ENCODE measurements at regions not wholly inside any gene's neighbourhood (a gene's known extent, or its start where the extent isn't known, plus 50 kb on each side); places are given as distances from the start of the nearest gene placed in this dataset.

GRCh38 chr22:46064966-46065666, 85.2 kb upstream of the PPARA start:
- Histone ChIP-seq H2AFZ (ENCODE audit: low read depth, low read length, severe bottlenecking) (no peak overlapping the region), H4K20me1 (ENCODE audit: low read depth, low read length) (no peaks in the 10 kb centered on the region), H3K9ac (ENCODE audit: low read length) (no peak overlapping the region), H3K27me3 (ENCODE audit: low read length) (no peaks in the 10 kb centered on the region), H3K36me3 (ENCODE audit: low read length) (no peaks in the 10 kb centered on the region), H3K4me3 (ENCODE audit: insufficient read depth, low read length, poor library complexity, severe bottlenecking) (no peak overlapping the region), H3K79me2 (ENCODE audit: insufficient read depth, low read length) (no peaks in the 10 kb centered on the region), H3K27ac (ENCODE audit: low read depth, low read length) (no peak overlapping the region), H3K9me3 (ENCODE audit: insufficient read depth, low read length) (no peaks in the 10 kb centered on the region), H3K4me2 (ENCODE audit: low read depth, low read length, poor library complexity, severe bottlenecking) (no peak overlapping the region), H3F3A (ENCODE audit: insufficient read depth) (no peaks in the 10 kb centered on the region), H3K9me2 (replicated peaks; ENCODE audit: insufficient read depth, low read length) (no peaks in the 10 kb centered on the region)
- TF ChIP-seq EZH2phosphoT487 (conservative IDR thresholded peaks at IDR 0.05; ENCODE audit: low read length) (no peak), CTCF (IDR thresholded peaks at IDR 0.05; ENCODE audit: insufficient read depth, low read length, poor library complexity, severe bottlenecking) (no peak)

GRCh38 chr22:46065691-46066454, 84.5 kb upstream of the PPARA start:
- TF ChIP-seq CTCF (IDR thresholded peaks at IDR 0.05; ENCODE audit: insufficient read depth, low read length, poor library complexity, severe bottlenecking) = no peak
- Histone ChIP-seq H3K27me3 (ENCODE audit: low read length) (no peaks in the 10 kb centered on the region), H3K4me2 (ENCODE audit: low read depth, low read length, poor library complexity, severe bottlenecking) (no peak overlapping the region), H3K79me2 (ENCODE audit: insufficient read depth, low read length) (no peaks in the 10 kb centered on the region), H3K36me3 (ENCODE audit: low read length) (no peaks in the 10 kb centered on the region), H3K27ac (ENCODE audit: low read depth, low read length) (no peak overlapping the region), H3K9me3 (ENCODE audit: insufficient read depth, low read length) (no peaks in the 10 kb centered on the region), H3K9ac (ENCODE audit: low read length) (no peak overlapping the region), H3K4me3 (ENCODE audit: insufficient read depth, low read length, poor library complexity, severe bottlenecking) (no peak overlapping the region), H4K20me1 (ENCODE audit: low read depth, low read length) (no peaks in the 10 kb centered on the region), H2AFZ (ENCODE audit: low read depth, low read length, severe bottlenecking) (no peak overlapping the region), H3F3A (ENCODE audit: insufficient read depth) (no peaks in the 10 kb centered on the region), H3K9me2 (replicated peaks; ENCODE audit: insufficient read depth, low read length) (no peaks in the 10 kb centered on the region)

GRCh38 chr22:46066691-46067090, 83.6 kb upstream of the PPARA start:
- no peak overlapping the region for H3K9ac ChIP-seq (ENCODE audit: low read length)
- H2AFZ ChIP-seq (ENCODE audit: low read depth, low read length, severe bottlenecking) = no peak overlapping the region
- no peak for TF ChIP-seq EZH2phosphoT487 (conservative IDR thresholded peaks at IDR 0.05; ENCODE audit: low read length)
- TF ChIP-seq CTCF (IDR thresholded peaks at IDR 0.05; ENCODE audit: insufficient read depth, low read length, poor library complexity, severe bottlenecking) = no peak
- H3F3A ChIP-seq (ENCODE audit: insufficient read depth) = no peaks in the 10 kb centered on the region
- H3K36me3 ChIP-seq (ENCODE audit: low read length) = no peaks in the 10 kb centered on the region
- no peaks in the 10 kb centered on the region for H3K9me2 ChIP-seq (replicated peaks; ENCODE audit: insufficient read depth, low read length)
- H3K4me3 ChIP-seq (ENCODE audit: insufficient read depth, low read length, poor library complexity, severe bottlenecking) = no peak overlapping the region
- no peak overlapping the region for H3K4me2 ChIP-seq (ENCODE audit: low read depth, low read length, poor library complexity, severe bottlenecking)
- no peaks in the 10 kb centered on the region for H3K9me3 ChIP-seq (ENCODE audit: insufficient read depth, low read length)
- no peaks in the 10 kb centered on the region for H3K27me3 ChIP-seq (ENCODE audit: low read length)
- H3K27ac ChIP-seq (ENCODE audit: low read depth, low read length) = no peak overlapping the region
- H3K79me2 ChIP-seq (ENCODE audit: insufficient read depth, low read length) = no peaks in the 10 kb centered on the region
- H4K20me1 ChIP-seq (ENCODE audit: low read depth, low read length) = no peaks in the 10 kb centered on the region

All from SU-DHL-6 (cell line).